ENCODE measurements at regions not wholly inside any gene's neighbourhood (a gene's known extent, or its start where the extent isn't known, plus 50 kb on each side); places are given as distances from the start of the nearest gene placed in this dataset.

DNA sequence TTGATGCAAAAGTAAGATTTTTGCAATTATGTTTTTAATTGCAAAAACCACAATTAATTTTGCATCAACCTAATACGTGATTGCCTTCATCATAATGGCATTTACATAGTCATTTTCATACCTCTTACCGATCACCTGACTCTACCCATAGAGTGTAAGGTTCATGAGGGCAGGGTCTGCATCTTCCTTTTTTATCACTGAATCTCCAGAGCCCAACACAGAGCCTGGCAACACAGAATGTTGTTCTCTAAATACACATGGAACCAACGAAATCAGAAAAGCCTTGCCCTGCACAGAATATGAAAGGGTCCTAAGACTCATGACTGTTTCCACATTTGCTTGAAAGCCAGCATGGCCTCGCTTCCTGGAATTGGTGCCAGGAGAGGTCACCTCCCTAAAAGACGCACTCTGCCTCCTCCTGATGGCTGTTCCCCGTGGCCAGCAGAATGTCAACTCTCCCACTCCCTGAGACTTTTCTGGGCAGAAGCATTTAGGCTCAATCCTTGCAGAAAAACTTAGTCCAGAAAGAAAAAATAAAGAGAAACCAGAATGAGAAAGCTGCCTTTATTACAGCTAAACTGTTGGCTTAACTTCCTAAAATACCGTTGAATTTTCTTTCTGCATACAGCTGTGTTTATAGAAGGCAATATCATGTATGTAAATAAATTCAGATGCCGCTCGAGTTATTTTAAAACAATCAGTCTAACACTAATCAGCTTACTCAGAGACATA is 327.8 kb upstream of the MAF start:
- Histone ChIP-seq H3K4me1 (ENCODE audit: control insufficient read depth in 2 of 2, insufficient read depth in 2 of 2, low read length in 2 of 2) (peaks cover 0 to 2% of the 10 kb centered on the region in 2 donors), H3K27ac (ENCODE audit: low read depth in 2 of 2, low read length in 2 of 2) (no peak overlapping the region), H3K9me3 (ENCODE audit: control insufficient read depth in 2 of 2, low read length in 2 of 2) (no peaks in the 10 kb centered on the region), H3K27me3 (ENCODE audit: control insufficient read depth in 2 of 2, insufficient read depth in 2 of 2, low read length in 2 of 2) (no peaks in the 10 kb centered on the region), H3K4me3 (ENCODE audit: low read length in 2 of 2) (no peak overlapping the region), H3K9ac (ENCODE audit: low read depth in 1 of 2, low read length in 2 of 2) (no peak overlapping the region), H3K36me3 (ENCODE audit: control insufficient read depth in 2 of 2, insufficient read depth in 2 of 2, low read length in 2 of 2) (no peaks in the 10 kb centered on the region)

DNA sequence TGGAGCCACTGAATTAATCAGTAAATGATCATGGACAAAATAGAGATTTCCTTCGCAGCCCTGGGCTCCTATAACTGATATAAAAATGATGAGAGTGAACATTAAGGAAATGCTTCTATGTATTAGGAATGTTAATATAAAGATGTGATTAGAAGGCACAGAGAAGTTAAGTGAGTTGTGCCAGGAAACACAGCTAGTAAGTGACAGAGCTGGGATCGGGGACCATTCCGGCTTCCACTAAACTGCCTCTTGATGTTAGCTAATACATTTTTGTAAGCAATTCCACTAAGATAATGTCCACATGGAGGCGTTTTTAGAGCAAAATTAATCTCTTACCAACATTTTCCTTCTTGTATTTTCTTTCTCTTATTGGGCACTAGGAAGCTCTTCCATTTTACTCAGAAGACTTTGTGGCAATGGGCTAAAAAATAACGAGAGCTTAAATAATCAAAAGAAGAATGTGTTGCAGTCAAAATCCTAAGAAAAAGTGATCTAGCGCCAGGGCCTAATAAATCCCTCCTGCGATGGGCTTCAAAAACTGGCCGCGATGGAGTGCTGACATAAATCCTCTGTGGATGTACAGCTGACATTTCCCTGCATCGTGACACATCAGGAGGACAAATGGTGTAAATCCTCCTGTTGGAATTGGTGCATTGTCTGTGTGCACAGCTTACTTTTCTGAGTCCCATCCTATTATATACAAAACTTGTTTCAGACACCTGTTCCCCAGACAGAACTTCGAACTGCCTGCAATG is 326.1 kb upstream of the MAF start:
- no peak overlapping the region for H3K4me3 ChIP-seq (ENCODE audit: low read length in 2 of 2)
- no peaks in the 10 kb centered on the region for H3K27me3 ChIP-seq (ENCODE audit: control insufficient read depth in 2 of 2, insufficient read depth in 2 of 2, low read length in 2 of 2)
- H3K27ac ChIP-seq (ENCODE audit: low read depth in 2 of 2, low read length in 2 of 2) = no peak overlapping the region
- peaks cover 0 to 2% of the 10 kb centered on the region in 2 donors for H3K4me1 ChIP-seq (ENCODE audit: control insufficient read depth in 2 of 2, insufficient read depth in 2 of 2, low read length in 2 of 2)
- no peaks in the 10 kb centered on the region for H3K36me3 ChIP-seq (ENCODE audit: control insufficient read depth in 2 of 2, insufficient read depth in 2 of 2, low read length in 2 of 2)
- H3K9me3 ChIP-seq (ENCODE audit: control insufficient read depth in 2 of 2, low read length in 2 of 2) = no peaks in the 10 kb centered on the region
- H3K9ac ChIP-seq (ENCODE audit: low read depth in 1 of 2, low read length in 2 of 2) = no peak overlapping the region

DNA sequence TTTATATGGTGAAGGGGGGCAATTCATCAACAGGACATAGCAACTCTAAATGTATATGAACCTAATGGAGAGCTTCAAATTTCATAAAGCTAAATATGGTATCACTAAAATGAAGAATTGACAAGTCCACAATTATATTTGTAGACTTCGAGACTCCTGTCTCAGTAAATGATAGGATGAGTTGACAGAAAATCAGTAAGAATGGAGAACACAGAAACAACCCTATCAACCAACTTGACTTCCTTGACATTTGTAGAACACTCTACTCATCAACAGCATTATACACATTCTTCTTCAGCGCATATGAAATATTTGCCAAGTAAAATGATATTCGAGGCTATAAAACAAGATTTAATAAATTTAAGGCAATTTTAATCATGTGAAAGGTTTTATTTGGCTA is 322.9 kb upstream of the MAF start:
- Histone ChIP-seq H3K36me3 (ENCODE audit: control insufficient read depth in 2 of 2, insufficient read depth in 2 of 2, low read length in 2 of 2) (no peaks in the 10 kb centered on the region), H3K9ac (ENCODE audit: low read depth in 1 of 2, low read length in 2 of 2) (no peak overlapping the region), H3K27me3 (ENCODE audit: control insufficient read depth in 2 of 2, insufficient read depth in 2 of 2, low read length in 2 of 2) (no peaks in the 10 kb centered on the region), H3K4me1 (ENCODE audit: control insufficient read depth in 2 of 2, insufficient read depth in 2 of 2, low read length in 2 of 2) (no peaks in the 10 kb centered on the region), H3K4me3 (ENCODE audit: low read length in 2 of 2) (no peak overlapping the region), H3K27ac (ENCODE audit: low read depth in 2 of 2, low read length in 2 of 2) (no peak overlapping the region), H3K9me3 (ENCODE audit: control insufficient read depth in 2 of 2, low read length in 2 of 2) (no peaks in the 10 kb centered on the region)

DNA sequence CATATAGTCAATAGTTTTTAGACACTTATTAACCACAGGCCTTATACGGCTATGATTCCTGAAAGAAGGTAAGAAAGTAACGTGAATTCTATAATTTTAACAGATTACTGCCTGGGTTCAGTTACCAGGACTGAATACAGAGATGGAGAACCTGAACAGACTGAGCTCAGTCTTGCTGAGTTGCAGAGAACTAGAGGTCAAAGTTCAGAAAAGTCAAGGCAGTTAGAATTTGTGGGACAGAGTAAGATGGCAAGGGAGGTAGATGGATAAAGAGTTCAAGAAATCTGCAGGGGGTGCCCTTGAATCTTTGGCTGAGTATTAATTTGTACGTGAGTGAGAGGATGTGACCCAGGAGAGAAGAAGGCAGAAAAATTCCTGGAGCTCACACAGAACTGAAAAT is 320.1 kb upstream of the MAF start:
- Histone ChIP-seq H3K27me3 (ENCODE audit: control insufficient read depth in 2 of 2, insufficient read depth in 2 of 2, low read length in 2 of 2) (no peaks in the 10 kb centered on the region), H3K36me3 (ENCODE audit: control insufficient read depth in 2 of 2, insufficient read depth in 2 of 2, low read length in 2 of 2) (no peaks in the 10 kb centered on the region), H3K4me3 (ENCODE audit: low read length in 2 of 2) (no peak overlapping the region), H3K9ac (ENCODE audit: low read depth in 1 of 2, low read length in 2 of 2) (no peak overlapping the region), H3K4me1 (ENCODE audit: control insufficient read depth in 2 of 2, insufficient read depth in 2 of 2, low read length in 2 of 2) (no peaks in the 10 kb centered on the region), H3K9me3 (ENCODE audit: control insufficient read depth in 2 of 2, low read length in 2 of 2) (no peaks in the 10 kb centered on the region), H3K27ac (ENCODE audit: low read depth in 2 of 2, low read length in 2 of 2) (no peak overlapping the region)

DNA sequence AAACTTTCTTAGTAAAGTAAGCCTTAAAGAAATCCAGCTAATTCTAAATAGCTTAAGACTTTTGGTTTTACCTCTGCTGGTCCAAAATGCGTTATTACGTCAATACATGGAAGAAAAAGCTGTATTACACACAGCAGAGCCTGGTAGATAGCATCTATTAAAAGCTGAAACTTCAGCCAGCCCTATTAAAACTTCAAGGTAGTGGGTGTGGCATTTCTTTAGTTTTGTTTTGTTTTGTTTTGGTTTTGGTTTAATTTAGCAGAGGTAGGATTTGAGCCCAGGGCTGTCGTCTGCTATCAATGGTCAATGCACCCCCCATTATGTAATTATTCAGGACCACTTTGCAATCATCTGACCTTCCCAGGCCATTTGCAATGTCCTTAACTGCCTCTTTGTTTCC is 318.4 kb upstream of the MAF start:
- Histone ChIP-seq H3K9ac (ENCODE audit: low read depth in 1 of 2, low read length in 2 of 2) (no peak overlapping the region), H3K4me3 (ENCODE audit: low read length in 2 of 2) (no peak overlapping the region), H3K9me3 (ENCODE audit: control insufficient read depth in 2 of 2, low read length in 2 of 2) (no peaks in the 10 kb centered on the region), H3K36me3 (ENCODE audit: control insufficient read depth in 2 of 2, insufficient read depth in 2 of 2, low read length in 2 of 2) (no peaks in the 10 kb centered on the region), H3K27ac (ENCODE audit: low read depth in 2 of 2, low read length in 2 of 2) (no peak overlapping the region), H3K27me3 (ENCODE audit: control insufficient read depth in 2 of 2, insufficient read depth in 2 of 2, low read length in 2 of 2) (no peaks in the 10 kb centered on the region), H3K4me1 (ENCODE audit: control insufficient read depth in 2 of 2, insufficient read depth in 2 of 2, low read length in 2 of 2) (no peaks in the 10 kb centered on the region)

DNA sequence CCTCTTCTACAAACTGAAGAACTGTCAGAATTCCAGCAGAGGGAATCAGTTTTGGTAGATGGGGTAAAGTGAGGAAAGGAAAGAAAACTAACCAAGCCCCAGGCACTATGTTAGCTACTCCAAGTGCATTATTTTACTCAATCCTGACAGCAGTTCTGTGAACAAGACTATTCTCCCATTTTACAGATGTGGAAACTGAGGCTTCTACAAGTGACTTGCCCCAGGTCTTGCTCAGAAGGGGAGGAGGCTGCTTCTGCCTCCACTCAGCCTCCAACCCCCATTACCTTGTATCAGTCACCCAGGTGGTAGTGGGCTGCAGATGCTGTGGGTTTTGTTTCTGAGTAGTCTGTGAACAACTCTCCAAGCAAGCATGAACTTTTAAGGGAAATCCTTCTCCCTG is 315.2 kb upstream of the MAF start:
- no peak overlapping the region for H3K4me3 ChIP-seq (ENCODE audit: low read length in 2 of 2)
- no peak overlapping the region for H3K27ac ChIP-seq (ENCODE audit: low read depth in 2 of 2, low read length in 2 of 2)
- H3K27me3 ChIP-seq (ENCODE audit: control insufficient read depth in 2 of 2, insufficient read depth in 2 of 2, low read length in 2 of 2) = no peaks in the 10 kb centered on the region

DNA sequence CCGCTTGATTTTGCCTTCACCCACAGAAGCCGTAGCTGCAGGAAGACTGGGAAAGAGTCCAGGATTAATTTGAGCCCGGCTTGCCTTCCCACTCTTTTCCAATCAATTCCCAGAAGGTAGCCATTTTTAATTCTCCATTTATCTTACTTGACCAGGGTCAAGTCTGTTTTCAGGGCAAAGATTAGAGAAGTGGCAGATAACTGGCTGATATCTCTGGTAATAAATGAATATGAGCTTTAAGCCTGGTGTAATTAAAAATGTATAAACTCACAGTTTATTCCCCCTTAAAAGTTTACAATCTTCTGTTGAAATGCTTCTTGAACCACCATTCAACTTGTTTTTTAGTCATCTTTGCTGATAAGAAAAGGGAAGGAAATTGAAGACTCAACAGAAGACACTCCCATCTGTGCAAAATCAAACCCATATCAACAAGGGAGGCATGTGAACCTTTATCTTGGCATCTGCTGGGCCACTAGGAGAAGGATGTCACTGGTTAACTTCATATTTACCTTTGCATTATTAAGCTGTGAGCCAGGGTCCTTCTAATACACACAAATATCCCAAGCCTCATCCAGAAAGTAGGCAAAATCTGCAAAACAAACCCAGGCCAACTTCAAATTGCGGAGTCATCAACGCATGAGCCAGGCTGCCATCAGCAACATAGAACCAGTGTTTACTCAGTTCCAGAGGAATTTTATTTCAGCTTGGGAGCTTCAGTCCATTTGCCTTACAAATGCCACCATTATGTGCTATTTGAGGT is 314.6 kb upstream of the MAF start:
- H3K4me3 ChIP-seq (ENCODE audit: low read length in 2 of 2) = no peak overlapping the region
- H3K9me3 ChIP-seq (ENCODE audit: control insufficient read depth in 2 of 2, low read length in 2 of 2) = no peaks in the 10 kb centered on the region

More for the DNA sequence above, 315.2 kb upstream of the MAF start:
- Histone ChIP-seq H3K4me1 (ENCODE audit: control insufficient read depth in 2 of 2, insufficient read depth in 2 of 2, low read length in 2 of 2) (no peaks in the 10 kb centered on the region), H3K9me3 (ENCODE audit: control insufficient read depth in 2 of 2, low read length in 2 of 2) (no peaks in the 10 kb centered on the region), H3K9ac (ENCODE audit: low read depth in 1 of 2, low read length in 2 of 2) (no peak overlapping the region), H3K36me3 (ENCODE audit: control insufficient read depth in 2 of 2, insufficient read depth in 2 of 2, low read length in 2 of 2) (no peaks in the 10 kb centered on the region)

DNA sequence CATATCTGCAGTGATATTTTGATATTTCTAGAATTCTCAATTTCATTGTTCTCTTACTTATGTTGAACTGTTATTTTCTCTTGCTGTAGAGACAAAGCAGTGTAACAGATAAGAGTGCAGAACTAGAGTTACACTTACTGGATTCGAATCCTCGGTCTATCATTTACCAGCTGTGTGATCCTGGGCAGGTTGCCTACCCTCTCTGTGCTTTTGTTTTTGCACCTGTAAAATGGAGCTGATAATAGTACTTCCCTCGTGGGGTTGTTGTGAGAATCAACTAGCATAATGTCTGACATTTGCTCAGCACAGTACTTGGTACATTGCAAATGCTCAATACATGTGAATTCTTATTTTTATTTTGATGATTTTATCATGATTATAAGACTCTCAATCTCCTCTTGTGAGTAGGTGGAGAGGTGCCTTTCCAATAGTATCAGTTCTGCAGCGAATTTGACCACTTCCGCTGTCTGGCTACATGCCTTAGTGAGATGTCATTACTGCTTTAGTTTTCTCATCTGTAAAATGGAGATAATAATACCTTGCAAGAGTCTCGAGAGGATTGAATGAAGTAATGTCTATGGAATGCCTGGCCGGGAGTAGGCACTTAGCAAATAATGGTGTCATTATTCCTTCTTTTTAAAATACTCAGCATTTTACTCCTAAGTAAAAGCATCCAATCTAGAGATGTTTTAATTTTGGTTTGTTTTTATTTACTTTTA is 312.2 kb upstream of the MAF start:
- Histone ChIP-seq H3K9me3 (ENCODE audit: control insufficient read depth in 2 of 2, low read length in 2 of 2) (no peaks in the 10 kb centered on the region), H3K4me3 (ENCODE audit: low read length in 2 of 2) (no peak overlapping the region), H3K27ac (ENCODE audit: low read depth in 2 of 2, low read length in 2 of 2) (no peak overlapping the region), H3K36me3 (ENCODE audit: control insufficient read depth in 2 of 2, insufficient read depth in 2 of 2, low read length in 2 of 2) (no peaks in the 10 kb centered on the region), H3K4me1 (ENCODE audit: control insufficient read depth in 2 of 2, insufficient read depth in 2 of 2, low read length in 2 of 2) (no peaks in the 10 kb centered on the region), H3K27me3 (ENCODE audit: control insufficient read depth in 2 of 2, insufficient read depth in 2 of 2, low read length in 2 of 2) (no peaks in the 10 kb centered on the region), H3K9ac (ENCODE audit: low read depth in 1 of 2, low read length in 2 of 2) (no peak overlapping the region)

More for the DNA sequence above, 314.6 kb upstream of the MAF start:
- H3K9ac ChIP-seq (ENCODE audit: low read depth in 1 of 2, low read length in 2 of 2) = no peak overlapping the region
- no peak overlapping the region for H3K27ac ChIP-seq (ENCODE audit: low read depth in 2 of 2, low read length in 2 of 2)
- H3K4me1 ChIP-seq (ENCODE audit: control insufficient read depth in 2 of 2, insufficient read depth in 2 of 2, low read length in 2 of 2) = no peaks in the 10 kb centered on the region
- no peaks in the 10 kb centered on the region for H3K27me3 ChIP-seq (ENCODE audit: control insufficient read depth in 2 of 2, insufficient read depth in 2 of 2, low read length in 2 of 2)
- H3K36me3 ChIP-seq (ENCODE audit: control insufficient read depth in 2 of 2, insufficient read depth in 2 of 2, low read length in 2 of 2) = no peaks in the 10 kb centered on the region

DNA sequence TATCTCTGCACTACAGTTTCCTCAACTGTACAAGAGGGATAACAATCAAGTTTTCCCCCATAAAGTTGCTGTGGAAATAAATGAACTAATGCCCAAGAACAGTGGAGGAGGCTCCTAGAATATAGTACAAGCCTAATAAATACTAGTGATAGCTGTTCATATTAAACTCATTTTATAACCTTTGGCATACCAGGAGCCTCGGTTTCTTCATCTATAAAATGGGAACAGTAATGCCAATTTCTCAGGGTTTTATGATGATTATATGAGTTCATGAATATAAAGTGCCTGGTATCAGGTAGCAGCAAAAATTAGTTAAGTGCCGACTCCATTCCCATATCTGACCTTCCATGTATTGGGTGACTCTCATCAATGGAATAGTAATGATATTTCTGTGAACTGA is 311.1 kb upstream of the MAF start:
- Histone ChIP-seq H3K27ac (ENCODE audit: low read depth in 2 of 2, low read length in 2 of 2) (no peak overlapping the region), H3K4me1 (ENCODE audit: control insufficient read depth in 2 of 2, insufficient read depth in 2 of 2, low read length in 2 of 2) (no peaks in the 10 kb centered on the region), H3K27me3 (ENCODE audit: control insufficient read depth in 2 of 2, insufficient read depth in 2 of 2, low read length in 2 of 2) (no peaks in the 10 kb centered on the region), H3K4me3 (ENCODE audit: low read length in 2 of 2) (no peak overlapping the region), H3K9ac (ENCODE audit: low read depth in 1 of 2, low read length in 2 of 2) (no peak overlapping the region), H3K36me3 (ENCODE audit: control insufficient read depth in 2 of 2, insufficient read depth in 2 of 2, low read length in 2 of 2) (no peaks in the 10 kb centered on the region), H3K9me3 (ENCODE audit: control insufficient read depth in 2 of 2, low read length in 2 of 2) (no peaks in the 10 kb centered on the region)

Data from mucosa of rectum (tissue), 2 donors.